GM19463 (cell line): ENCODE measurements at regions not wholly inside any gene's neighbourhood (a gene's known extent, or its start where the extent isn't known, plus 50 kb on each side); places are given as distances from the start of the nearest gene placed in this dataset.
"Not testable (repeated sequence)": the region's sequence is repeated elsewhere in the genome, so short reads cannot be mapped to it uniquely, and the experiment has no call there.

Experiments used
- ATAC-seq: cut with Tn5 transposase; IDR thresholded peaks from one replicate; pipeline ENCODE4 v1.9.1; 2021; ENCODE audit warnings: mild to moderate bottlenecking, moderate library complexity; ENCODE audit not compliant: unreplicated experiment

DNA sequence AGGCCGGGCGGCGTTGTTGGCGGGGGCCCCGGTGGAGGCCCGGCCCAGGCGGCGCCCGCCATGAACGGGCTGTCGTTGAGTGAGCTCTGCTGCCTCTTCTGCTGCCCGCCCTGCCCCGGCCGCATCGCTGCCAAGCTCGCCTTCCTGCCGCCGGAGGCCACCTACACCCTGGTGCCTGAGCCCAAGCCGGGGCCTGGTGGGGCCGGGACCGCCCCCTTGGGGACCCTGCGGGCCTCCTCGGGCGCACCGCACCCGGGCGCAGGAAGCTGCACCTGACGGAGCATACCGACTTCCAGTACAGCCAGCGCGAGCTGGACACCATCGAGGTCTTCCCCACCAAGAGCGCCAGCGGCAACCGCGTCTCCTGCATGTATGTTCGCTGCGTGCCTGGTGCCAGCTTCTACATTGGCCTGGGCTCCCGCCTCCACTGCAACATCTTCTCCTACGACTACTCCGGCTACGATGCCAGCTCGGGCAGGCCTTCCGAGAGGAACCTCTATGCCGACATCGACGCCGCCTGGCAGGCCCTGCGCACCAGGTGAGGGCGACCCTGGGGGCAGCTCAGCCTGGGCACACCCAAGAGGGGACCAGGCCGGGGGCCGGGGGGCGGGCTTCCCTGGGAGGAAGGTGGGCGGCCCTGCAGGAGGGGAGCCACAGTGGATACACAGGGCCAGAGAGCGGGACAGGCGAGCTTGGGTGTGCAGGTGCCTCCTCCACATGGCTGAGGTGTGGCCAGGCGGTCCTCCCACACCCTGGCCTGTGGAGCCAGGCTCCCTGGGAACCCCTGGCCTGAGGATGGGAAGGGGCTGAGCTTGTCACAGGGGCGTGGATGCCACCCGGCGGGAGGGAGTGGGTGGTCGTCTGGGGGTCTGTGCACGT, 201.6 kb downstream of the USP22 start:
- not testable (repeated sequence) for ATAC-seq

DNA sequence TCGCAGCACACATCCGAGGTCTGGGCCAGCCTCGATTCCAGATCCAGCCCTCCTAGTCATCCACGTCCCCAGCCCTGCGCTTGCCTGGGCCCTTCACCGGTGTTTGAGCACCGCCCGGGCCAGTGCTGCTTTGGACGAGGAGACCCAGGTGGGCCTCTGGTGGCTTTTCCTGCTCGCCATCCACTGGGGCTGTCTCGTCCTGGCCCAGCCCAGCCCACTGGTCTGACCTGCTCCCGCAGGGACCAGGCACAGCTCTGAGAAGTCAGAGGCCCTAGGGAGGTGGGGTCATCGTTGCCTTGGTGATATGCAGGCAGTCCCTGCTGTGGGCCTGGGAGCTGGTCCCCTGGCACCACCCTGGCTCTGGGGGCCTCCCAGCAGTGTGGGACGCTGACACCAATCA, 200.8 kb downstream of the USP22 start:
- not testable (repeated sequence) for ATAC-seq

DNA sequence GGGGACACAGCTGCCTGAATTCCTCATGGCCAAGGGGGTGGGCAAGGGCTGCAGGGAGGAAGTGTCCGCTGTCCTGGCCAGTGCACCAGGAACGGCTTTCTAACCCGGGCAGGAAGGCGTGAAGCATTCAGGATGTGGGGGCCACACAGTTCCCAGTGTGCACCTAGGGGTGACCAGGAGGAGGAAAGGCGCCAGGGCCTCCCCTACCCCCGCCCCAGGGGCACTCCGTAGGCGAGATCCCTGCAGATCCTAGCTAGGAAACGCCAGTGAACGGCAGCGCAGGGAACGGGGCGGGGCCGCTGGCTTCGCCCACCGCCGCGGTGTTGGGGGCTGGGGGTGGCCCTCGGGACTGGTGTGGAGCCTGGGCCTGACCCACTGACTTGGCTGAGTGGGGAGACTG, 199.6 kb downstream of the USP22 start:
- ATAC-seq = not testable (repeated sequence)

DNA sequence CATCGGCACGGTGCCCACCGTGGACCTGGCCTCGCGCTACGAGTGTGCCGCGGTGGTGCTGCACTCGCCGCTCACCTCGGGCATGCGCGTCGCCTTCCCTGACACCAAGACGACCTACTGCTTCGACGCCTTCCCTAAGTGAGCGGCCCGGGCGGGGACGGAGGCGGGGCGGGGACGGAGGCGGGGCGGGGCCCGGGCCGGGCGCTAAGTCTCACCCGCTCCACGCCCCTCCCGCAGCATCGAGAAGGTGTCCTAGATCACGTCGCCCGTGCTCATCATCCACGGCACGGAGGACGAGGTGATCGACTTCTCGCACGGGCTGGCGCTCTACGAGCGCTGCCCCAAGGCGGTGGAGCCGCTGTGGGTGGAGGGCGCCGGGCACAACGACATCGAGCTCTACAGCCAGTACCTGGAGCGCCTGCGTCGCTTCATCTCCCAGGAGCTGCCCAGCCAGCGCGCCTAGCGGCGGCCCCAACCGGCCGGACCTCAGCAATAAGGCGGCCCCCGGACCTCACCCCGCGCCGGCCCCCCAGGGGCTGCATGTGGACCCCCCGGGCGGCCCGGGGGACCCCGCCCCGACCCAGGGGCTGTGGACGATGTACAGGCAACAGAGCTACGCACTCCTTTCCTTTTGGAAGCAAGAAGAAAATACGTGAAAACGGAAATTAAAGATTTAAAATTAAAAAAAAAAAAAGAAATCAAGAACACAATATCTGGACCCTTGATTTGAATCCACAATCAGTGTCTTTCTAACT, 198.8 kb downstream of the USP22 start:
- not testable (repeated sequence) for ATAC-seq

DNA sequence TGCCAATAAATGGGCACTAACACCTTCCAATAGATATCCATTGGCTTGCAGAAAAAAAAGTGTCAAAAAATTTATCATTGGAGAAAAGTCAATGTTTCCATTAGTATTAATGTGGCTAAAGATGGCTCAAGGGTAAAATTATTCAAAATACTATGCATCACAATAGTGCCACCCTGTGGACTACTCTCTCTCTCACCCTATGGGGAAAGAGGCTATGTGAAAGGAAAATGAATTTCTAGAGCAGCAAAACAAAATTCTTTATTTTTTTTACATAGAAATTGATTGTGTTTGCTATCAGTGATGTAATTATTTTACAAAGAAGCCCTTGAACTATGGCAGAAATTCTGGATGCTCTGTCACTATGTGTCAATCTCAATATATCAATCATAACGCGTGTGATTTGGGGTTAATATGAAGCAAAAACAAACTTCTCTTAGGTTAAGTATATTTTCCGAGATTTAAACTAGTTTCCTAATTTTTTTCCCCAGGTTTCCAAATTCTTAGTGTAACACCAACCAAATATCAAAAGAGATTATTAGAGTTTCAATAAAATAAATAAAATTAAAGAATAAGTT, 193.9 kb downstream of the USP22 start:
- not testable (repeated sequence) for ATAC-seq

DNA sequence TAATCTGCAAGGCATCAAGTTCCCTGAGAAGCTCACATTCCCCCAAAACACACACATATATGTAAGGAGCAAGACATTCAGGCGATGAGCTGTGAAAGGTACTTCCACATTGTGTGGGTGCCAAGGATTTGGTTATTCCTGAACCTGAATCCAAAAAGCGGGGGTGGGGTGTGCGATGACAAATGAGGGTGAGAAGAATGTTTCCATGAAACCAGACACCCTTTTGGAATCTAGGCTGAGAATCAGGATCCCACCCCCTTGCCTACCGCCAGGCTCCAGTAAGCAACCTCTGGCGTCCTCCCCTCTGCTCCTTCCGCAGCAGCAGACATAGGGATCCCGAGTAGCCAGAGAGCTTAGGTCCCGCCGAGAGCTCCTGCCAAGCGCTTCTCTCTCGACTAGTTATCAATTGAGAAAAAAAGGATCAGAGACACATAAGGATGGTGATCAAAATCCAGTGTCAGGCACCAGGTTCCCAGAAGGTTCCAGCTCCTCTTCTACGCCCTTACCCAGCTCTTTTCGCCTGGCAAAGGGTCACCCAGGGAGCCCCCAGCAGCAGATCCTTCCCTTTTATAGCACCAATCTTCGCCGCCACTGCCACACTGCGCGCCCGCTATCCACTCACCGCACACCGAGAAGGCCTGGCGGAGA, 191.1 kb downstream of the USP22 start:
- ATAC-seq = not testable (repeated sequence)

DNA sequence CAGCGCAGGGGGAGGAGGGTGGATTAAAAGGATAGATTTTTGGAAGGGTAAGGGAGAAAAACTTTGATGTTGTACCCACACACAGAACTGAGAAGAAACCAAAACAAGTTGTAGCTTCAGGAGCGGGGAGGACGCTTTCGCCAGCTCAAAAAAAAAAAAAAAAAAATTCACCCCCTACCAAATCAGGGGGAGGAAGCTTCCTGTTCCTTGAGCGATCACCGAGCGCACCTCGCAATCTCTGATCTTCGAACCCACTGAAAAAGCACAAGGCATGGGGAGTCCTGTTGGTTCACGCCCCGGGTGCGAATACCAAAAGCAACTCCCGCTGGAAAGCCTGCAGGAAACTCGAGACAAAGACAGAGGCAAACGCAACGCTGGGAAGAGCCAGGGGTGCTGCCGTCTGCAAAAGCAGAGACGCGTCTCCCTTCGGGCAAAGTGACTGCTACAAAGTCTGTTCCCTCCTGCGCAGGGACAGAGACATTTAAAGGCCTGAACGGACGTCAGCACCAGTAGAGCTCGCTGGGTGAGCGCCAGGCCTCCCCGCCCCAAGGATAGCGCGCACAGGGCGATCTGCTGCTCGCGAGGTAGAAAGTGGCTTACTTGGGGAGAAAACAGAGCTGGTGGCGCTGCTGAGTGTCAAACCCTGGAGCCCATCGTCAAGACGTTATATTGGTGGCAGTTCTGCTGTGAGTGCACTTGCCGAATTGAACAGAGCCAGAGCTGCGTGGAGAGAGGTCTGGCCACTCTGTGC, 190.4 kb downstream of the USP22 start:
- no peak for ATAC-seq

DNA sequence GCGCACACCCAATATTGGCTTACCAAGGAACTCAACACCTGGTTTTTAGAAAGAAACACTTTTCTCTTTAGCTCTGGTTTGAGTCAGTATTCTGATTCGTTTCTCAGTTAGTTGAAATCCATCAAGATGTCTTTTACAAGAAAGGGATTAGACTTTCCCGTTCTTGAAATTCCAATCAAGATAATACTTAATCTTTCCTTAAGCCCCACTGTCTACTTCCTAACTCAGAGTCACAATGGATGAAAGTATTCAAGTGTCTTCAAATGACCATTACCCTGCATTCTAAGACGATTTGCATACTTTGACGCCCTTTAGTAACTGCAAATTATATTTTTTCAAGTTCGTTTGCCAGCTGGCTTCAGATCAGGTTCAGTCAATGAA, 189.8 kb downstream of the USP22 start:
- ATAC-seq = no peak

DNA sequence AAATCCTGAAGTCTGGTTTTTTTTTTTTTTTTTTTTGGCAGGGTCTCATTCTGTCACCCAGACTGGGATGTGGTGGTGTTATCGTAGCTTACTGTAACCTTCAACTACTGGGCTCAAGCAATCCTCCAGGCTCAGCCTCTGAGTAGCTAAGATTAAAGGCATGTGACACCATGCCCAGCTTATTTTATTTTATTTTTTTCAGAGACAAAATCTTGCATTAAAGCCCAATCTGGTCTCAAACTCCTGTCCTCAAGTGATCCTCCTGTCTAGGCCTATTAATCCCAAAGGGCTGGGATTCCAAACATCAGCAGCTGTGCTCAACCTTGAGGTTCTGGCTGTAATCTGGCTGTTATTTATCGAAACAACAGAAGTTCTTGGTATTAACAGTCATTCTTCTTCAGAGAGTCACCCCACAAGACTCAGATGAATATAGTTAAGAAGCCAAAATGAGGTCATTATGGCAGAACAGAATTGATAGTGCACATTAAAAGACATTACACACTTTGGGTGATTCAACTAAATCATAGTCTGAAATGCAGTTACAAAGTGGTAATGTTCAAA, 186.8 kb downstream of the USP22 start:
- not testable (repeated sequence) for ATAC-seq

DNA sequence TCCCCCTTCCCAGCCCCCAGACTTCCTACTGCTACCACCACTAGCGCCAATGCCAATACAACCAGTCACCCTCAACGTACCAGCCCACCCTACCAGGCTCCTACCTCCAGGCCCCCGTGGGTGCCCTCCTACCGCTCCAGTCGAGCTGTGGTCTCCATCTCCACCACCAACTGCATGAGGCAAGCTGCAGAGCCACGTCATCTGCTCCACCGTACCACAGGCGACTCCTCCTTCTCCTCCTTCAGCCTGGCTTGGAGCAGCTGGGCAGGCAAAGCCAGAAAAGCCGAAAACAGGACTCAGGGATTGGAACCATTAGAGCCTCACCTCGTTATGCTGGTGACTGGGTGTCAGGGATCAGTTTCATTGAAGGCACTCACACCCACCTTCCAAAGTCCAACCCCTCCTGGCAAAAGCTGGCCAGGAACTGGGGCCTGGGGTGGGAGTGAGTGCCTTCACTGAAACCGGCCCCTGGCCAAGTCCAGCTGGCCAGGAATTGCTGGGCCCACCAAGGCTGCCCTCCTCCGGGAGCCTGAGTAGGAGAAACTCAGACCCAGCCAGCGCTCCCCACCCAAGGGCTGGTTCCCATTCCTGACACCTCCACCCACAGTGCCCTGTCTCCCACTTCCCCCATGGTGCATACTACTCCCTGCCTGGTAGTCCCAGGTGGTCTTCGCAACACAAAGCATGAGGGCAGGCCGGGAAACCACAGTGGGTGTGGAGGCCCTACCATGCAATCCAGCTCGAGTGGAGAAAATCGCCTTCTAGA, 176.2 kb downstream of the USP22 start:
- not testable (repeated sequence) for ATAC-seq

DNA sequence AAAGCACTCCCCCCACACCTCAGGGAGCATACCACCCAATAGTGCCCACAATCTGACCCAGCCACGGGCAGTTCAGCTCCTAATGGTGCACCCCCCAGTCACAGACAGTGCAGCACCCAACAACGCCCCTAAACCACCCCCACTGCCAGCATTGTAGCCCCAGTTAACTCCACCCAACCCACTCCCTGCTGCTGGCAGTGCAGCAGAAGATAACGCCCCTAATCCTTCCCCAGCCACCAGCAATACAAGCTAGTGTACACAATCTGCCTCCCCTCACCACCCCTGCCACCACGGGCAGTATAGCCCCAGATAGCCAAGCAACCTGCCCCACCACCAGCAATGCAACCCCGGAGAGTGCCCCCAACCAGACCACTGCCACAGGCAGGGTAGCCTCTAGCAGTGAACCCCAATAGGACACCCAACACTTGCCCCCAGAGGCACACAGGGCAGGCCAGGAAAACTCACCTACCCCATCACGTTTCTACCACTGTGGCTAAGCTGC, 175.3 kb downstream of the USP22 start:
- not testable (repeated sequence) for ATAC-seq

DNA sequence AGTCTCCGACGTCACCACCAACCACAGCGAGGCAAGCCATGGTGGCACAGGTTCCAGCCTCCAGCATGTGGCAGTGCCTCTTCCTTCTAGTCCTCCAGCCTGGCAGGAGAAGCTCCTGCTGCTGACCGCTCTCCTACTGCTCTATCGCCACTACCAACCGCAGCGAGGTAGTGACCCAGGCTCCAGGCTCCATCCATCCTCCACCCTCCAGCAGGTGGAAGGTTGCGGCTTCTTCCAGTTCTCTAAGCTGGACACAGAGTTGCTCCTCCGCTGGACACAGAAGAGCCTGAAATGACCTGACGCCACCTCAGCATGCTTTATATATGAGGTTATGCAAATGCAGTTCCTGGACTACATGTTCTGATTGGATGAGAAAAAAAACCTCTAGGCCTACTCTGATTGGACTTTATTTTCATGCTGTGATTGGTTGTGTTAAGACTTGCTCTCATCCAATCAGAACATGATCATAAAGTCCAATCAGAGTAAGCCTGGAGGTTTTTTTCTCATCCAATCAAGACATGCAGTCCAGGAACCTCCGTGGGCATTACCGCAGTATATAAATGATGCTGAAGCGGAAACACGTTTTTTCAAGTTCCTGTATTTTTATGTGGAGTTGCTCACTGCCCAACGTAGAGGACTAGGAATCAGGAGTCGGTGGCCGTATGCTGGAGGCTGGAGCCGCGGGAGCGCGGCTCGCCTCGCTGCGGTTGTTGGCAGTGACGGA, 174.7 kb downstream of the USP22 start:
- ATAC-seq = not testable (repeated sequence)

DNA sequence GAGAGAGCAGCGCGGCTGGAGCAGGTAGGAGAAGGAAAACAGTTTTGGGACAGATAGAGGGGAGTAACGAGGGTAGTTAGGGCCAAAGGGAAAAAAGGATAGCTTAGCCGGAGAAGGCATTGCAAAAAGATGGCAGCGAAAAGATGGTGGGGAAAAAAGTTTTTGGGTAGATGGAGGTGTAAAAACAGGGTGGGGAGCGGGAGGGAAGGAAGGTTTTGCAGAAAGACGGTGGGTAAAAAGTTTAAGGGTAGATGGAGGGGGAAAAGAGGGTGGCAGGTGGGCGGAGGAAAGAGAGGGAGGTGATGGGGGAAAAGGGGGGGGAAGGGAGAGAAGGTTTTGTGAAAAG, 174.2 kb downstream of the USP22 start:
- not testable (repeated sequence) for ATAC-seq

DNA sequence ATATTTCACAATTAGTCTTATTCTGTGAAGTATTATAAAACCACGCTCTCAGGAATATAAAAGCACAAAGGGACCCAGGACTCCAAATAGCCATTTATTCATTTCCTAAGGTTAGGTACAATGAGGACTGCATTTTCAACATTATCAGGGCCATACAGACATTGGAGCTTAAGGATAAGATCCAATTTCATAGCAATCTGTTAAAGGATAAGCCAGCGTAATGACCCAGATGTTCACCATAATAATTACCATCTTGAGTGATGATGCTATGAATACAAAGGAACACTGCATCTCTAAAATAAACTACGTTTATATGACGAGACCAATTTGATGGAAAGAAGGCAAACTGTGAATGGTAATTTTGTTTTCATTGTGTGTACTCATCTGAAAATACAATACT, 169.6 kb downstream of the USP22 start:
- ATAC-seq = not testable (repeated sequence)

DNA sequence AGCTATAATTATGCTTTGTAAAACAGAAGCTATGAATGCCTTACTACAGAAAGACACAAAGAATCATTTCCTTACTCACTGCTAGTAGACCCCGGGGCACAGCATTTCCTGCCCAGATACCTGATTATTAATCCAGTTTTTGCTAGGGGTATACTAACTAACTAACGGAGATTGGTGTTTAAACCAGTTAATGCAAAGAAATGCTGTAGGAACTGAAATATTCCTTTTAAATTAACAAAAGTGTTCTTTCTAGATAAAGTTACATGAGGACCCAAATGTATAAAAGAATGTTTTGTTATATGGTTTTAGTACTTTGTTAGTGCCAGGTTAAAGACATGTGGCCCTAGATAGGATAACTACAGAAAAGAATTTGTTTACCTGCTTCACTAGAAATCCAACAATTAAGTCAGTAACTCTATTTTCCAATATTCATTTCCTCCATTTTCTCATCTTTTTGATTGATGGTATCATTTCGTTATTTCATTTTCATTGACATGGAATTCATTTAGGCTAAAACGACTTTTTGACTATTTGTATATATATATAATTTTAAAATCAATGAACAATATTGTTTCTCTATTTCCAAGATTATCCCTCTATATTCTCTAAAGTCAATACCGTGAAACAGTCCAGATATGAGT, 169.0 kb downstream of the USP22 start:
- not testable (repeated sequence) for ATAC-seq

DNA sequence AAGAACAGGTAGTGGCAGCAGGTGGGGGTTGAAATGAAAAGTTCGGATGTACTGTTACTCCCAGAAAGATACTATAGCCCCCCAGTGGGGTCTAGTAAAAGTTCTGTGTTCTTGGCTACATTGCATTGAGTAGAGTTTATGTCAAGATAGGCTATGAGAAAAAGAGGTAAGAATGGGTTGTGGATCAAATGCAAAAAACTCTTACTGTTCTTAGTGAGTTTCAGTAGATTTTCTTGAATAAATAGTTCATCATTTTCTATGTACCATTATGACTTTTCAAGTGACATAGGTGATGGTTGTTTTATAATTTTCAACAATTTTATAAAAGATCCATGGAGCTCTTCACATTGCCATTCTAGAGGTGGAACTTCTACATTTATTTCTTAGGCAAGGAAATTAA, 165.4 kb downstream of the USP22 start:
- not testable (repeated sequence) for ATAC-seq

DNA sequence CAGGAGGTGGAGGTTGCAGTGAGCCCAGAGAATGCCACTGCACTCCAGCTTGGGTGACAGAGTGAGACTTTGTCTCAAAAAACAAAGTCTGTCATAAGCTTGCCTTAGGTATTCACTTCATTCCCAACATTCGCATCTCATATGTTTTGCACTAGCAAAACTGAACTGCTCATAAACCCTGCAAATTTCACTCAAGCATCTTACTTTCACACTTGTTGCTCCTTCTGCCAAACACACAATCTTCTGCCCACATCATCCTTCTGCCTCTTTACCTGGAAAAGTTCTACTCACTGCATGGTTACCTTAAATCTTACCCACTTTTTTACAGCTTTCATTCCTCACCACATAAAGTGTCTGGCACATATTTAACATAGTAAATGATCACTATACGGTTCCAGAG, 152.5 kb downstream of the USP22 start:
- ATAC-seq = no peak

DNA sequence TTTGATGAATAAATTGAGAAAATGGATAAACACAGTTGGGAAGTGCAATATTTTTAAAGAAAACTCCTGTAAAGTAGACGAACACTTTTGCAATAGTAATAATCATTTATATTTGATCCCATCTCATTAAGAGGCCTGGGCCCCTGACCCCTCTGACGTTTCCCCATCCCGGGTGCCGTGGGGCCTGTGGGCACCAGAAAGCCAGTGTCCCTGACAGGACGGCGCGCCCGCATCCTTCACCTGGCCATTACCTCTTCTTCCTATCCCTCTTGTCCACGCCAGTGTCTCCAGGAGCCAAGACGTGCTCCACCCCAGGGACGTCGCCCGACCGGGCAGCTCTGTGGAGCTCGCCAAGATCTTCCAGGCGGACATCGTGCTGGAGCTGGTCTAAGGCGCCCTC, 147.4 kb downstream of the USP22 start:
- not testable (repeated sequence) for ATAC-seq
